Ovary (tissue), 3 donors: ENCODE measurements at regions not wholly inside any gene's neighbourhood (a gene's known extent, or its start where the extent isn't known, plus 50 kb on each side); places are given as distances from the start of the nearest gene placed in this dataset.

Source experiments
- EP300 ChIP-seq: sonication (generic); formaldehyde crosslinking; IDR thresholded peaks from one replicate; pipeline ENCODE4 v1.6.1; 2017; ENCODE audit warnings: antibody characterized with exemption
- TF ChIP-seq, protein P1 (sequence below), 3 donors: fragments of 450-650 bp in 2 of 3; fragments of 200-600 bp in 1 of 3; IDR thresholded peaks; one replicate each; pipeline versions ENCODE4 v1.5.1 to v1.8.0; 2016 to 2022; ENCODE audit warnings: antibody characterized with exemption in 3 of 3, mild to moderate bottlenecking in 1 of 3
- donor health status: DM: no; HTN: no; CAD: no.

DNA sequence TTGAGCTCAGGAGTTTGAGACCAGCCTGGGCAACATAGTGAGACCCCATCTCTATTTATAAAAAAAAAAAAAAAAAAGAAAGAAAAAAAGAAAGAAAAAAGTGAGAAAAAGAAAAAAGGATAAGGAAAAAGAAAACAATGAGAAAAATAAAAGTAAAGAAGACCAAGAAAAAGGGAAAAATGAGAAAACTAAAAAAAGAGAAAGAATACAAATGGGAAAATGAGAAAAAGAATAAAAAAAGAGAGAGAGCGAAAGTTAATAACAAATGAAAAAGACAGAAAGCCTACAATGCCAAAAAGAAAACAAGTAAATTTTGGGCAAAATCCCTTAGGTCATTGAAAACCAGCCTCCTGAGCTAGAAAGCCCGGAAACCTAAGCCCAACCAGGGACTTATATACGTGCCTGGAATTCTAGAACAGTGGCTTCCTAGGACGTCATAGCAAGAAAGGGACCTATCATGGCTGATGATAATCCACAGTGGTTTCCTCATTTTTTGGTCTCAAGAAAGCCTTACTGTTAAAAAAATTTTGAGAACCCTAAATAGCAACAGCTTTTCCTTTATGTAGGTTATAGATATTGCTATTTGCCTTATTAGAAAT, 131.7 kb upstream of the CLINT1 start:
- TF ChIP-seq, protein P1, sequence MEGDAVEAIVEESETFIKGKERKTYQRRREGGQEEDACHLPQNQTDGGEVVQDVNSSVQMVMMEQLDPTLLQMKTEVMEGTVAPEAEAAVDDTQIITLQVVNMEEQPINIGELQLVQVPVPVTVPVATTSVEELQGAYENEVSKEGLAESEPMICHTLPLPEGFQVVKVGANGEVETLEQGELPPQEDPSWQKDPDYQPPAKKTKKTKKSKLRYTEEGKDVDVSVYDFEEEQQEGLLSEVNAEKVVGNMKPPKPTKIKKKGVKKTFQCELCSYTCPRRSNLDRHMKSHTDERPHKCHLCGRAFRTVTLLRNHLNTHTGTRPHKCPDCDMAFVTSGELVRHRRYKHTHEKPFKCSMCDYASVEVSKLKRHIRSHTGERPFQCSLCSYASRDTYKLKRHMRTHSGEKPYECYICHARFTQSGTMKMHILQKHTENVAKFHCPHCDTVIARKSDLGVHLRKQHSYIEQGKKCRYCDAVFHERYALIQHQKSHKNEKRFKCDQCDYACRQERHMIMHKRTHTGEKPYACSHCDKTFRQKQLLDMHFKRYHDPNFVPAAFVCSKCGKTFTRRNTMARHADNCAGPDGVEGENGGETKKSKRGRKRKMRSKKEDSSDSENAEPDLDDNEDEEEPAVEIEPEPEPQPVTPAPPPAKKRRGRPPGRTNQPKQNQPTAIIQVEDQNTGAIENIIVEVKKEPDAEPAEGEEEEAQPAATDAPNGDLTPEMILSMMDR (IDR thresholded peaks at IDR 0.05): no peak
- TF ChIP-seq EP300: no peak
